ENCODE measurements at regions not wholly inside any gene's neighbourhood (a gene's known extent, or its start where the extent isn't known, plus 50 kb on each side); places are given as distances from the start of the nearest gene placed in this dataset.

- no peak for DNase-seq
Measured at GRCh38 chr3:101172516-101172915, 147.9 kb downstream of the IMPG2 start.

- DNase-seq = no peak
Measured at GRCh38 chr3:101171681-101172191, 148.6 kb downstream of the IMPG2 start.

GRCh38 chr3:101170806-101171558 lies 149.4 kb downstream of the IMPG2 start:
- no peak for DNase-seq

GRCh38 chr3:101170062-101170771 lies 150.2 kb downstream of the IMPG2 start:
- no peak for DNase-seq

- no peak for DNase-seq
Measured at GRCh38 chr3:101169516-101169915, 150.9 kb downstream of the IMPG2 start.

GRCh38 chr3:101167376-101167775 lies 153.0 kb downstream of the IMPG2 start:
- no peak for DNase-seq

GRCh38 chr3:101166150-101166549 lies 154.2 kb downstream of the IMPG2 start:
- no peak for DNase-seq

GRCh38 chr3:101163554-101163953 lies 156.8 kb downstream of the IMPG2 start:
- no peak for DNase-seq

- DNase-seq = no peak
Measured at GRCh38 chr3:101159478-101159877, 160.9 kb downstream of the IMPG2 start.

- no peak for DNase-seq
Measured at GRCh38 chr3:101158374-101158773, 162.0 kb downstream of the IMPG2 start.

GRCh38 chr3:101156787-101157345 lies 163.5 kb downstream of the IMPG2 start:
- no peak for DNase-seq

GRCh38 chr3:101155825-101156224 lies 162.6 kb upstream of the ABI3BP start:
- no peak for DNase-seq

- no peak for DNase-seq
Measured at GRCh38 chr3:101154401-101154800, 161.2 kb upstream of the ABI3BP start.

- DNase-seq = no peak
Measured at GRCh38 chr3:101151286-101151913, 158.2 kb upstream of the ABI3BP start.

GRCh38 chr3:101150504-101150903 lies 157.3 kb upstream of the ABI3BP start:
- DNase-seq = no peak

- DNase-seq = no peak
Measured at GRCh38 chr3:101149707-101150106, 156.5 kb upstream of the ABI3BP start.

- DNase-seq = no peak
Measured at GRCh38 chr3:101149251-101149650, 156.0 kb upstream of the ABI3BP start.

- DNase-seq = peak; percentile 16
Measured at GRCh38 chr3:101148001-101148400, 154.8 kb upstream of the ABI3BP start.

GRCh38 chr3:101146946-101147345 lies 153.7 kb upstream of the ABI3BP start:
- DNase-seq = peak; percentile 9

- no peak for DNase-seq
Measured at GRCh38 chr3:101144105-101144504, 150.9 kb upstream of the ABI3BP start.

GRCh38 chr3:101143012-101143411 lies 149.8 kb upstream of the ABI3BP start:
- no peak for DNase-seq

GRCh38 chr3:101142160-101142559 lies 148.9 kb upstream of the ABI3BP start:
- DNase-seq = peak; percentile 5

GRCh38 chr3:101141135-101141534 lies 147.9 kb upstream of the ABI3BP start:
- DNase-seq = no peak
